Left ventricle myocardium superior (tissue), 1 donor: ENCODE measurements at regions not wholly inside any gene's neighbourhood (a gene's known extent, or its start where the extent isn't known, plus 50 kb on each side); places are given as distances from the start of the nearest gene placed in this dataset.
"Not testable (repeated sequence)": the region's sequence is repeated elsewhere in the genome, so short reads cannot be mapped to it uniquely, and the experiment has no call there.

Experiments used
- ATAC-seq: fragments of 200-7000 bp; cut with Tn5 transposase; one replicate; pipeline ENCODE4 v1.9.1; 2020; ENCODE audit warnings: mild to moderate bottlenecking, moderate library complexity
- DNase-seq: peaks from one replicate; pipeline ENCODE4 v3.0.0-alpha.2; 2020
- intact Hi-C: fragments of 100-400 bp; cut with micrococcal nuclease; formaldehyde crosslinking; loops from one replicate; pipeline ENCODE4 v1.11.0; 2022
- donor health status: DM: no; HTN: yes; CAD: no; lungs with severe emphysema.

DNA sequence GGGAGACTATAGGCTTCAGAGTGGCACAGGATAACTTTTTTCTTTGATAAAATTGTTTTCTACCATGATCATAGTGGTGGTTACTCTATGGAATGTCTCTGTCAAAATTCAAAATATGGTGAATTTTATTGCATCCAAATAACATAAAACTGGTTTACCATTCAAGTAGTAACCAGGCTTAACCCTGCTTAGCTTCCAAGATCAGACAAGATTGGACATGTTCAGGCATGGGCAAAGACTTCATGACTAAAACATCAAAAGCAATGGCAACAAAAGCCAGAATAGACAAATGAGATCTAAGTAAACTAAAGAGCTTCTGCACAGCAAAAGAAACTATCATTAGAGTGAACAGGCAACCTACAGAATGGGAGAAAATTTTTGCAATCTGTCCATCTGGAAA, 1070.1 kb upstream of the SLIT2 start:
- intact Hi-C loops, DNase-seq, ATAC-seq: not testable (repeated sequence)

DNA sequence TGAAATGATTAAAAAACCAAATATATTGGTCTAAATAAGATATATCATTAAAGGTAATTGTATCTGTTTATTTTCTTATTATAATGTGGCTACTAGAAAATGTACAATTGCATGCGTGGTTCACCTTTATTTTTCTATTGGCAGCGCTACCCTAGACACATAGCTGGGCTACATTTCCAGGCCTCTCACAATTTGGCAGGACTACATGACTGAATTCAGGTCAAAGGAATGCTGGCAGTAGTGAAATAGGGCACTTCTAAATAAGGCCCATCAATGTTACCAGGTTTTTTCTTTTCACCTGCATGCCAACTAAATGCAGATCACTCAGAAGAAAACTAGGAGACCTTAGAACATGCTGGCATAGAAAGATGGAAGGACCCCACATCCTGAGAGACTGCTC, 1072.9 kb upstream of the SLIT2 start:
- DNase-seq: no peak
- intact Hi-C loops: no loop called here
- ATAC-seq: peak; percentile 86

DNA sequence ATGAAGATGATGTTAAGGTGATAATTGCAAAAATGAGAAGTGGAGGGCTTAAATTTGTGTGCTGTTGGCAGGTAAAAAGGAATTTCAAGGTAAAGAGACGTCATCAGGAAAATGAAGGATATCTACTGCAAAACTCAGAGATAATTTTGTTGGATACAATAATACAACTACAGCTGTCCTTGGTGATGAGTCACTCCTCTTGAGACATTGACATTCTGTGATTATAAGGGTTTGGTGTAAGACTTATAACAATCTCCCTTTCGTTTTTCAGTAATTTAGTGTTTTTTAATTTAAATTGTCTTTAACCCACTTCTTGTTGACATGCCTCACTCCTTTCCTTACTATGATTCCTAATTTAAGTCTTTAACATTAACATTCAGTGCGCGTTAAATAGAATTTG, 1074.1 kb upstream of the SLIT2 start:
- DNase-seq: no peak
- ATAC-seq: no peak
- intact Hi-C loops: no loop called here

DNA sequence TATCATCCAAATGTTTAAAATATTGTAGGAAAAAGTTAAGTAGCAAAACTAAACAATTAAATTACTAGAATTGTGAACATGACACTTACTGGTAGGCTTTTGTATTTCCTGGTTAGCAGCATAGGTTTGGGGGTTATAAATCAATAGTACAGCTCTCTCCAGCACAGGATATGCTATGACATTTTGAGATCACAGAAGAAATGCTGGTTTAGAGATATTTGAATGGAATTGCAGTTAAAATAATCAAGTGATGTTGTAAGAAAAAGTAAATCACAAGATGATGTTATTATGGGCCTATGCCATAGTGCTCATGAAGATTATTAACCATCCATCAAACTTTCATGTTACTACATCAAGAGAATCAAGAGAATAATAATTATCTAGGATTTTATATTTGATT, 1079.9 kb upstream of the SLIT2 start:
- intact Hi-C loops: no loop called here
- no peak for ATAC-seq
- DNase-seq: no peak

DNA sequence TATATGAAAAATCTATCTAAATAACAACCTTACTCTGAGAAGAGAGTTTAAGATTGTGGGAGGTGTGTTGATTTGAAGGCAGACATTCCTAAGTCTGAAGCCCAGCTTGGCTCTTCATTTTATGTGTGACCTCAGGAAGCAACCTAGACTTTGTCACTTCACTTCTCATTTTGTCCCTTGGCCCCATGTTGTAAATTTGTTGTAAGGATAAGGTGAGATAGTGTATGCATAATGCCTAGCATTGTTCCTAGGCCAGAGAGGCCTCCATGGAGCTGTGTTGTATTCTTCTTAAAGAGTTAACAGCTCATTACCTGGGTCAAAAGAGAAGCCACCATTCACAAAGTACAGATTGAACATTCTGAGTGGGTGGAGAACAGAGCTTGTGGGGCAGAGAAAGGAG, 1084.4 kb upstream of the SLIT2 start:
- ATAC-seq (no peak), DNase-seq (no peak)
- intact Hi-C loops: no loop called here

DNA sequence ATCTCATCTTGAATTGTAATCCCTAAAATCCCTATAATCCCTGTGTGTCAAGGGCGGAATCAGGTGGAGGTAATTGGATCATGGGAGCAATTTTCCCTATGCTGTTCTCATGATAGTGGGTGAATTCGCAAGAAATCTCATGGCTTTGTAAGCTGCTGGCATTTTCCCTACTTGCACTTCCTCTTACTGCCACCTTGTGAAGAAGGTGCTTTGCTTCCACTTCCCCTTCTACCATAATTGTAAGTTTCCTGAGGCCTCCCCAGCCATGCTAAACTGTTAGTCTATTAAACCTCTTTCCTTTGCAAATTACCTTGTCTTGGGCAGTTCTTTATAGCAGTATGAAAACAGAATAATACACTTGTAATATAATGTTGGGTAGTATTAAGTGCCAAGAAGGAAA, 1087.4 kb upstream of the SLIT2 start:
- no peak for DNase-seq
- no peak for ATAC-seq
- intact Hi-C loops: no loop called here

DNA sequence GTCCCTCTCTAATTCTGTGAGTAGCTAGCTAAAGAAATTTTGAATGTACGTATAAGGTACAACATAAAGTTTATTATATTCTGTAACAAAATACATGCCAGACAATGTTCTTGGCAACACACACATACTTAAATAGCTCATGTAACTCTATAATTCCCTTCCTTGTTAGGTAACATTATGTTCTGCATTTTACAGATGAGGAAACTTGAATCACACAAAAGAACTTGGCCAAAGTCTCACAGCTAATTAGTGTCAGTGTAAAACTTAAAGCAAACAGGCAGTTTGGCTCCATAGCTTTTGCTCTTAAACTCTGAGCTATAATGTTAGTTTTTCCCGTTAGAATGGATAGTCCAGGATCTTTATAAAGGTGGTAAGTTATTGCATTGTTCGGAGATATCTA, 1091.8 kb upstream of the SLIT2 start:
- ATAC-seq (no peak), DNase-seq (no peak)
- intact Hi-C loops: no loop called here

DNA sequence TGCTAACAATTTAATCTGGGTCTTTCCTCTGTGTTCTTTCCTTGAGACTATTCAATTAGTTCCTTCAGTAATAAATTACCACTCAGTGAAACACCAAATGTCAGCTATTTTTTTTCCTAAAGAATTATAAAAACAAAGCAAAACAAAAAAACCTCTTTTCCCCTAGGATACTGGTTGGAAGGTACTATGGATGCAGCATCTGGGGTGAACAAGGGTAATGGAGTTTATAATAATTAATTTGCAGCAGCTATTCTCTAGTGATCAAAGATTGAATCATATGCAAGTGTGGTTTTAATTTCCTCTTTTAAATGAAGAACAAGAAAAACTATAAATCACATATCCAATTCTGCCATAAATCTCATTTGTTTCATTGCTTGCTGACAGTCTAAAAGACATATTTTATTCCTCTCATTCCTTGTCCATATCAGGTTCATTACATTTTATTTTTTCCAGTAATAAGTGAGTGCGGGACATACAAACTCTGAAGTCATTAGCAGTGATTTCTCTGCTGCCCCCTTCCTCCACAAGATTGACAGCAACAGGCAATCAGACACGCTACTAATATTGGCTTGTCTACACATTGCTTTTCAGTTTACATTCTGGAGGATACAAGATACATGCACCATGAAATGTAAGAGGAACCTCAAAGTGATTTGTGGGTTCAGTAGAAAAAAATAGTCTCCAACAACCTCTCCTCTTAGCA, 1093.4 kb upstream of the SLIT2 start:
- DNase-seq (no peak), ATAC-seq (no peak)
- intact Hi-C loops: no loop called here

DNA sequence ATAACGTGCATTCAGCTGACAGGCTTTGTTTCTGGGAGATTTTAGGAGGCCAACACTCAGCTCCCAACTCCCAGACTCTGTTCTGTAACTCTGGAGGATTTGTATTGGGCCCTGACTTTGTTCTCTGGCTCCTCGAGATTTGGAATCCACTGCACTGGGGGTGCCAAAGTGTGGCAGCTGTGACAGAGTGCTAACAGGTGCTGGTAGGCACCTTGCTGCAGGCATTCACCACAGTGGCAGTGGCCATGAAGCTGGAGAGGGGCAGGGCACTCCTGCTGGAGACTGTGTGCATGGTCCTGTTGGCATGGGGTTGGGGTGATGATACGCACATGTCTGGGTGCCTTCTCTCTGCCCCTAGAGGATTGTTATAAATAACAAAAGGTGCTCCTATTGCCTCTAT, 1094.9 kb upstream of the SLIT2 start:
- DNase-seq (no peak), ATAC-seq (no peak)
- intact Hi-C loops: no loop called here

DNA sequence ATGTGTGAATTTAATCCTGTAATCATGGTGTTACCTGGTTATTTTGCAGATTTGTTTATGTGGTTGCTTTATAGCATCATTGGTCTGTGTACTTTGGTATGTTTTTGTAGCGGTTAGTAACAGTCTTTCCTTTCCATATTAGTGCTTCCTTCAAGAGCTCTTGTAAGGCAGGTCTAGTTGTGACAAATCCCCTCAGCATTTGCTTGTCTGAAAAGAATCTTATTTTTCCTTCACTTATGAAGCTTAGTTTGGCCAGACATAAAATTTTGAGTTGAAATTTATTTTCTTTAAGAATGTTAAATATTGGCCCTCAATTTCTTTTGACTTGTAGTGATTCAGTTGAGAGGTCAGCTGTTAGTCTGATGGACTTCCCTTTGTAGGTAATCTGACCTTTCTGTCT, 1096.1 kb upstream of the SLIT2 start:
- intact Hi-C loops: no loop called here
- no peak for ATAC-seq

DNA sequence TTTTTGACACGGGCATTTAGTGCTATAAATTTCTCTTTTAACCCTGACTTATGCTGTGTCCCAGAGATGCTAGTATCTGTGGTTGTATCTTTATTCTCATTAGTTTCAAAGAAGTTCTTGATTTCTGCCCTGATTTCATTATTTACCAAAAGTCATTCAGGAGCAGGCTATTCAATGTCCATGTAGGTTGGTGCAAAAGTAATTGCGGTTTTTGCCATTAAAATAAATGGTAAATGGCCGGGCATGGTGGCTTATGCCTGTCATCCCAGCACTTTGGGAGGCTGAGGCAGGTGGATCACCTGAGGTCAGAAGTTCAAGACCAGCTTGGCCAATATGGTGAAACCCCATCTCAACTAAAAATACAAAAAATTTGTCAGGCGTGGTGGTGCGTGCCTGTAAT, 1097.4 kb upstream of the SLIT2 start:
- DNase-seq, intact Hi-C loops, ATAC-seq: not testable (repeated sequence)

More for the DNA sequence above, 1096.1 kb upstream of the SLIT2 start:
- no peak for DNase-seq

DNA sequence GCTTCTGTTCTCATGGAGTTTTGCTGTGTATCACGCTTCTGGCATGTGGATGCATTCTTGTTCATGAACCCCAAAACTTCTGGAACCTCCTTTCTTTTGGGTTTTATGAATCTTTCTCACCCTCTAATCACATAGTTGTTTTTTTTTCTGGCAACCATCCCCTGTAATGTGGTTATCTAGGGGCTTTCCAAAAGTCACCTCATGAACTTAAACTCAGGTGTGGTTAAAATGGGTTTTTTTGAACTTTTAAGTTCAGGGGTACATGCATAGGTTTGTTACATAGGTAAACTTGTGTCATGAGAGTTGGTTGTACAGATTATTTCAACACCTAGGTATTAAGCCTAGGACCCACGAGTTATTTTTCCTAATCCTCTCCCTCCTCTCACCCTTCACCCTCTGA, 1099.4 kb upstream of the SLIT2 start:
- ATAC-seq (no peak), DNase-seq (no peak)
- intact Hi-C loops: no loop called here

DNA sequence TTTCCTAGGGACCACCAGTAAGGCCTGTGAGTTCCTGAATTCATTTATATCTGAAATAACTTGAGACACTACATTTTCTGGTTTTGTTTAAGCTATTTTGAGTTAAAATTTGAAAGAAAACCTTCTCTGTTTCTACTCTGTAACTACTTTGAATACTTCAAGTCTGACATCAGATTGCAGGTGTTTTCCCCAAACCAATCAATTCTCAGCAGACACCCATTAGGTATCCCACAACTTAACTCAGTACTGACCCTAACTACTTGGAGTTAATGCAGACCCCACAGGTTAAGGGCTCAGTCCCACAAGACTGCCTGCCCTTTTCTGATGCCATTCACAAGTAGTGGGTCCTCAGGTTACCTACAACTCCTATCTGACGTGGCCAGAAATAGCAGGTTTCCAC, 1100.0 kb upstream of the SLIT2 start:
- ATAC-seq (no peak), DNase-seq (no peak)
- intact Hi-C loops: no loop called here

DNA sequence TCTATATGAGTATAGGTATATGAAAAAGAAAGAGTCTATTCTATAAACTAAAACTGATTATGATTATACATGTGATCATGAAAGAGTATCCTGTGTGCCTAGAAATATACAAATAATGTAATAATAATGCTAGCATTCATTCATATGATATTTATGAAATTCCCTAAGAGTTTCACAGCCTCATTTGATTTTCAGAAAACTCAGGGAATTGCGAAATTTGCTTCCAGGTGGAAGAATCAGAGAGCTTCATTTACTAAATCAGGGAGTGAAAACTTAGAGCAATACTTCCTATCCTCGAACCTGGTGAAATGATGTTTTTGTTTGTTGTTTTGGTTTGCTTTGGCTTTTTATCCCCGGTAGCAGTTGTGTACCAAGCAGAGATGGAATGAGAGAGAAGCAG, 1105.7 kb upstream of the SLIT2 start:
- DNase-seq (no peak), ATAC-seq (no peak)
- intact Hi-C loops: no loop called here

DNA sequence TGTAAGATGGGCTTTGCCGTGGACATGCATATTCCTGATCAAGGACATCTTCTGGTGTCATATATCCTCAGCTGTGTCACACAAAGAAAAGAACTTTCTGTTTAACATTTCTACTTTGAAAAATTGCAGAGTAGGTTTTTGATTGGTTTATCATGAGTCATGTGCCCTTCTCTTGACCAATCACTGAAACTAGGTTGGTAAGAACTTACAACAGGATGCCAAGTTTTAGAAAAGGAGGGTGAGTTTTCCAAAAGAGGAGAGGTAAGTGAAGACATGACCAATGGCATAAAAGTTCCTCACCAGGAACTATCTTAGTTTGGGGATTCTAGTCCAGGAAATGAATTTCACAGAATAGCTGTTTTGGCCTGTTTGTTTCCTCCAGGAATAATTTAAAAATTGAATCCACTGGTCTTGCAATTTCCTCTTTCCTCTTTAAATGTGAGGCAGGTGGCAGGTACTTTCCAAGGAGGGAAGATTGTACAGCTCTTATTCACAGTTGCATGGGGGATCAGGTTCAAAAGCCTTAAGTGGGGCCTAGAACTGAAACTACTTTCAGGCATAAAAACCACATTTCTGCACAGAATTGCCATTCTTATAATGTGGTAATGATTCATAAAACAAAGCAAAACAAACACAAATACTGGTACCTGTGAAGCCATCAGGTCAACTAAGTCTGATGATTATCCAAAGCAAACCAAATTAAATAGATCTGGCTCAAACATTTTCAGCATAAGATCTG, 1114.5 kb upstream of the LCORL start:
- DNase-seq: no peak
- no peak for ATAC-seq
- intact Hi-C loops: no loop called here

DNA sequence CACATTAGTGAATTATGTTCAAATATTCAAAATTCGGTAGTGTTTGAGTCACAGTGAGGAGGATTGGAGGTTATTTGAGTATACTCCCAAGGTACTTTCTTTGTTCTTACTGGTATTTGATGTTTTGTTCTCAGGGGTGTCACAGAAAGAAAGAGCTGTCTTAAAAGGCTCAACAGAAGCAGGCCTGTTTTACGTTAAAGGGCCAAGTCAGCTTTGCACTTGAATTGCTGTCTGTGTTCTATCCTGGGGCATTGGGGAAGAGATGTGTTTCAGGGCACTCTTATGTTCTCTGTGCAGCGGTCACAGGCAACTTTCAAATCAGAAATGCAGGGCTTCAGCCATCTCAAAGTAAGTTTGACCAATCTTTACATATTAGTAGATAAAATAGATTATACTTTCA, 1113.1 kb upstream of the LCORL start:
- no peak for ATAC-seq

DNA sequence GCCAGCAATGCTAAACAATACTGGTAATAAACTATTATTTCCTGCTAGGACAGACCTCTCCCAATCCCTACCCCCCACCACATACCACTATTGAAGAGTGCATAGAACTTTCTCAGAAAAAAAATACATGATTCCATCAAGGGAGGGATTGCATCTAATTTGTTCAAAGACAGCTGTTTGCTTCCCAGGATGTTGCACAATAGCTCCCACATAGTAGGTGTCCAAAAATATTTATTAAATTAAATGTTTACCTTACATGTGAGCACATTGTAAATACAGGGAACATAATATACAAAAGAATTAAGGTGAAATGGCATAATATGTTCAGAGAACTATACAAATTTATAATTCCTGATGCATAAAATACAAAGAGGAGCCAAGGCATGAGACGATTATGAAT, 1111.8 kb upstream of the LCORL start:
- intact Hi-C loops: no loop called here
- ATAC-seq (no peak), DNase-seq (no peak)

More for the DNA sequence above, 1113.1 kb upstream of the LCORL start:
- DNase-seq: no peak
- intact Hi-C loops: no loop called here

DNA sequence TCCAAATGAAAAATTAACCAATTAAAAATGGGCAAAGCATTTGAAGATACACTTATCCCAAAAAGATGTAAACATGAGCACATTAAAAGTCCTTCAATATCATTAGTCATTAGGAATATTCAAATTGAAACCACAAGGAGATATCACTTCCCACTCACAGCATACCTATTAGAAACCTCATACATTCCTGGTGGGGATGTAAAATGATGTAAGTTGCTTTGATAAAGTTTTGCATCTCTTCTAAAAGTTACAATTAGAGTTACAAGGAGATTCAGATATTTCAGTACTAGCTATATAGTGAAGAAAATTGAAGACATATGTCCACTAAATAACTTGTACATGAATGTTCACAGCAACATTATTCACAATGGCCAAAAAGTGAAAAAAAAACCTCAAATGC, 1109.3 kb upstream of the LCORL start:
- DNase-seq (no peak), ATAC-seq (no peak)
- intact Hi-C loops: no loop called here

DNA sequence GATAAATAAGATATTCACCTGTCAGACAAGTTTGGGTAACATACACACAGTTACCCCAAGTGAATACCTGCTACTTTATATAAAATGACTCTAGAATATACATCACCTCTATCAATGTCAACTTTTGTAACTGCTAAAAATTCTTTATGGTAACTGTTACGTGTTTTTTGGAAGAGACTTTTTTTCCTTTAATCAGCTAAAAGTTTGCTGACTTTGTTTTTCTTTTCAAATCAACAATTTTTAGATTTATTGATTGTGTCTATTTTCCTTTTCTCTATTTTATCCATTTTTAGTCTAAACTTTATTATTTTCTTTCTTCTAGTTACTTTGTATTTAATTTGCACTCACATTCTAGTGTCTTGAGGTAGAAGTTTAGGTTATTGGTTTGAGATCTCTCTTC, 1106.6 kb upstream of the LCORL start:
- ATAC-seq (no peak), DNase-seq (no peak)
- intact Hi-C loops: no loop called here

DNA sequence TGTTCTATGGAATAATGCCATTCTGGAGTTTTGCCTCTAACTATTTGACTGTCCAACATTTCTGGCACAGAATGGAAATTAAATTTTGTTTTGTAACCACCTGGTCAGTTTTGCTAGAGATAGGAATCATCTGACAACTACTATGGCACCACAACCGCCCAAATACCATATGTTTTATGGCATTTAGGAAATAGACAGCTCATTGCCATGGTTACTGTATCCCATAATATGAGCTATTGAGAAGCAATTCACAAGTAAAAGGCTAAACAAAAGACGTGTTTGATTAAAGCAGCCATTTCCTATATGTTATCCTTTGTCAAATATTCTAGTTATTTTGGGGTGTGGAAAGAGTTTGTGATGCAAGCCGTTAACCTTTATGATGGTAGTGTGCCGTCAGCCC, 1105.3 kb upstream of the LCORL start:
- intact Hi-C loops: no loop called here
- ATAC-seq: no peak
- DNase-seq: no peak

DNA sequence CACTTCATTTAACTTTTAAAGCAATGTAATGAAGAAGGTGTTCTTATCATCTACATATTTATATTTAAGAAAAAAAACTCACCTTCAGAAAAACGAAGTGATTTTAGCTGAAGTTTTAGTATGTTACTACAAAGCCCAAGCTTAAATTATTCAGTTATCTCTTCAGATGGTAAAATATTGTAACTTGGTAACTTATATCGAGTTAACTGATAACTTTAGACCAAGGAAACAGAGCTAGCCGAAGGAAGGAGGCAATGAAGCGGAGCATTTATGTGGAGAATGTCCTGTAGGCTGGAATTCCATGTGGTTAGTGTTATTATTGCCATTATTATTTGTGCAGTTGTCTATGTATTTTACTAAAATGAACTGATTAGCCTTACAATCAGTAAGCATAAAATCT, 1102.1 kb upstream of the LCORL start:
- no peak for ATAC-seq
- DNase-seq: no peak
- intact Hi-C loops: no loop called here
